ENCODE measurements at regions not wholly inside any gene's neighbourhood (a gene's known extent, or its start where the extent isn't known, plus 50 kb on each side); places are given as distances from the start of the nearest gene placed in this dataset.

- FAIRE-seq, result no peak
- no peaks in the 10 kb centered on the region for H3K9me1 ChIP-seq (replicated peaks; ENCODE audit: control insufficient read depth, extremely low read depth, insufficient read depth, low read length)
- no peaks in the 10 kb centered on the region for H3K4me1 ChIP-seq (ENCODE audit: control insufficient read depth, extremely low read depth, insufficient read depth, low read length)
- CTCF ChIA-PET, result no interaction called here
- BruUV-seq (replicated peaks), result no TSS peak
- no peak overlapping the region for H2AFZ ChIP-seq (ENCODE audit: low read depth, low read length)
- no peaks in the 10 kb centered on the region for H3K27me3 ChIP-seq (ENCODE audit: control insufficient read depth in 2 of 2, insufficient read depth in 2 of 2, low read length in 2 of 2)
- H3K36me3 ChIP-seq (ENCODE audit: control insufficient read depth in 2 of 2, extremely low read depth in 1 of 2, insufficient read depth in 2 of 2, low read length in 2 of 2), result no peaks in the 10 kb centered on the region
- TF ChIP-seq FOS (IDR thresholded peaks at IDR 0.05; ENCODE audit: borderline replicate concordance, insufficient read depth, low read length) (no peak), POLR2A (IDR thresholded peaks at IDR 0.05; ENCODE audit: low read depth, low read length) (no peak), CTCF (IDR thresholded peaks at IDR 0.05; ENCODE audit: extremely low read depth in 1 of 2, insufficient read depth in 1 of 2, low read depth in 1 of 2, low read length in 2 of 2) (no peak), POLR2AphosphoS5 (IDR thresholded peaks at IDR 0.05; ENCODE audit: insufficient read depth, low read depth, low read length) (no peak), MAX (IDR thresholded peaks at IDR 0.05; ENCODE audit: insufficient read depth, insufficient read length) (no peak), GATA2 (IDR thresholded peaks at IDR 0.05; ENCODE audit: insufficient read depth, insufficient read length, low read depth, low read length) (no peak), EZH2 (IDR thresholded peaks at IDR 0.05; ENCODE audit: borderline replicate concordance, low read depth, low read length, severe bottlenecking) (no peak), JUN (IDR thresholded peaks at IDR 0.05; ENCODE audit: borderline replicate concordance, insufficient read depth, insufficient read length, low read depth) (no peak), MYC (IDR thresholded peaks at IDR 0.05; ENCODE audit: low read depth, low read length) (no peak)
- intact Hi-C loops (cut with micrococcal nuclease), result no loop called here
- H3K9me3 ChIP-seq (replicated peaks; ENCODE audit: control insufficient read depth, insufficient read depth, low read length), result no peaks in the 10 kb centered on the region
- H3K9ac ChIP-seq (replicated peaks; ENCODE audit: extremely low read depth, insufficient read depth, low read length), result no peak overlapping the region
- no peak overlapping the region for H3K4me3 ChIP-seq (replicated peaks in 1 of 3; ENCODE audit: insufficient read depth in 1 of 3, low read depth in 1 of 3, low read length in 3 of 3)
- no peak for DNase-seq (ENCODE audit: low read depth, low spot score)
- dilution Hi-C loops (cut with MboI; ENCODE audit: extremely low pct_ligation_motif_present, low sequenced_read_pairs), result no loop called here
- no peaks in the 10 kb centered on the region for H4K20me1 ChIP-seq (replicated peaks; ENCODE audit: control insufficient read depth, extremely low read depth, insufficient read depth, low read length)
- H3K4me2 ChIP-seq (ENCODE audit: insufficient read depth, low read length), result no peak overlapping the region
- H3K79me2 ChIP-seq (ENCODE audit: control insufficient read depth, insufficient read depth, low read length), result no peaks in the 10 kb centered on the region
- no peak overlapping the region for H3K27ac ChIP-seq (ENCODE audit: insufficient read depth, low read depth, low read length)
- POLR2A ChIA-PET, result no interaction called here
These were observed 93.4 kb upstream of the EDNRB start for GRCh38 chr13:78012046-78012445.
